ENCODE measurements at regions not wholly inside any gene's neighbourhood (a gene's known extent, or its start where the extent isn't known, plus 50 kb on each side); places are given as distances from the start of the nearest gene placed in this dataset.

GRCh38 chr12:114935658-114936057 lies 251.7 kb upstream of the TBX3 start:
- DNase-seq (ENCODE audit: low spot score) = no peak

- no peak for DNase-seq (ENCODE audit: low spot score)
Measured at GRCh38 chr12:114933428-114934160, 249.6 kb upstream of the TBX3 start.

GRCh38 chr12:114932806-114933205 lies 248.8 kb upstream of the TBX3 start:
- no peak for DNase-seq (ENCODE audit: low spot score)

DNA sequence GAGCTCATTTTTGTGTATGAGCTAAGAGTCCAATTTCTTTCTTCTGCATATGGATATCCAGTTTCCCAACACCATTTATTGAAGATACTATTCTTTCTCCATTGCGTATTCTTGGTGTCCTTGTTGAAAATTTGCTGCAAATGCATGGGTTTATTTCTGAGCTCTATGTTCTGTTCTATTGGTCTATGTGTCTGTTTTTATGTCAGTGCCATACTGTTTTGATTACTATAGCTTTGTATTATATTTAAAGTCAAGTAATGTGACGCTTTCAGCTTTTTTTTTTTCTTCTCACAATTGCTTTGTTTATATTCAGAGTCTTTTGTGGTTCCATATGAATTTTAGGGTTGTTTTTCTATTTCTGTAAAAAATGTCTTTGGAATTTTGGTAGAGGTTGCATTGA lies 247.1 kb upstream of the TBX3 start:
- no peak for DNase-seq (ENCODE audit: low spot score)

DNA sequence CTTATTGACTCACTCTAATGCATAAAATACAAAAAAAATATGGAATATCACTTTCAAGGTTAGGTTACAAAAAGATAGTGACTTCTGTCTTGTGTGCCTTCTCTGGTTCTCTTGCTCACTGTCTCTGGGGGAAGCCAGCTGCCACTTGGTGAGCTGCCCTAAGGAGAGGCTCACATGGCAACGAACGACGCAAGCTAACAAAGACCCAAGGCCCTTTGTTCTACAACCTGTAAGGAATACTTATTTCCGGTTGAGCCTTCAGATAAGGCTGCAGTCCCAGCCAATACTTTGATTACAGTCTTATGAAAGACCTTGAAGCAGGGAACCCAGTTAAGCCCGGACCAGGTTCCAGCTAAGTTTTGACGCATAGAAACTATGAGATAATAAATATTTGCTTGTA lies 242.4 kb upstream of the TBX3 start:
- DNase-seq (ENCODE audit: low spot score) = no peak

DNA sequence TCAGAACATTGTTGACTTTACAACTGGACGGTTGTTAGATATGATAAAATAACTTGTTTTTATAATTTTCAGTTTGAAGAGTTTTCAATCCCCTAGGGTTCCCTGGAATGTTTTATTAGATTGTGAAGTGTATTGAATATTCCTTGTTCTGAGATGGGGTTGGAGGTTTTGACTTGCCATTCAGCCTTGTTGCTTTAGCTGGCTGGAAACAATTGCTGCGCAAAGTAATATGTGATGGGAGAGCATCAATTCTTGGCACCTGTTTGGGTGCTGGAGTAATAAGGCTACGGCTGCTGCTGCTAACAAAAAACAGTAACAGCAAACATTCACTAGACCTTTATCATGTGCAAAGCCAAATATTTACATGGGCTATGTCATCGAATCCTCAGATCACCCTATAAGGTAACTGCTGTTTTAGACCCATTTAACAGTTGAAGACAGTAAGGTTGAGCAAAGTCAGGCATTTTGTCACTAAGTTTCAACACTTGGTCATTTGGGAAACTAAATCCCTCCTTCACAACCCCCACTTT lies 241.0 kb upstream of the TBX3 start:
- DNase-seq (ENCODE audit: low spot score) = no peak

GRCh38 chr12:114921781-114922180 lies 237.8 kb upstream of the TBX3 start:
- DNase-seq (ENCODE audit: low spot score) = no peak

DNA sequence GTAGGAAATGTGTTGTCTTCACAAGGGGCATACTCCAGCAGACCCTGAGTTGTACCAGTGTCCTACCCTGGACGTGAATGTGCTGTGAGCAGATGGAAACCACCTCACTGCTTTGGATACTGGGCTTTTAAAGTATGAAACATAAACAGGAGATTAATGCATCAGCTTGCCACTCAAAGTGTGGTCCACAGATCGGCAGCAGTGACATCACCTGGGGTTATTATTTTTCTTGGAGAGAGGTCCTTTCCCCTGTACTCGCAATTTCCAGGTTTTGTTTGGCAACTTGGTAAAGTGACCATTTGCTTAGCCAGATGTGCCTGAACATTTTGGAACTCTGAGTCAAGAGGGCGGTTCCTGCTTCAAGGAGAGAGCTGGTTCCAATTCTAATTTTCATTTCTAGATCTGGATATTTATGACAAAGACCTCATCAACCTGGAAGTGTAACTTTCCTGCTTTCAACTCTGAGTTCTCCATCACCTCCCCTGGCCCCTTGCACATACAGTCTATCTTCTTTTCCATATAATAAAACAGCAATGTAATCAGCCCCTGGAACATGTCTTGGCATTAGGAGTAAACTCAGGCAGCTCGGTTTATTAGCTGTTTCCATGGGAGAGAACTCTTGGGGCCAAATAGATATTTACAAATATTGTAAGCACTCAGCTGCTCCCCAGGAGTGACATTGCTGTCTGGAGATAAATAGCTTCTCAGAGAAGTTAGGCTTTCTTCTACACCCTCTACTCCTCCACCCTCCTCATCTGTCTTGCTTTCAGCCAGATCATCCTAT lies 237.0 kb upstream of the TBX3 start:
- no peak for DNase-seq (ENCODE audit: low spot score)

DNA sequence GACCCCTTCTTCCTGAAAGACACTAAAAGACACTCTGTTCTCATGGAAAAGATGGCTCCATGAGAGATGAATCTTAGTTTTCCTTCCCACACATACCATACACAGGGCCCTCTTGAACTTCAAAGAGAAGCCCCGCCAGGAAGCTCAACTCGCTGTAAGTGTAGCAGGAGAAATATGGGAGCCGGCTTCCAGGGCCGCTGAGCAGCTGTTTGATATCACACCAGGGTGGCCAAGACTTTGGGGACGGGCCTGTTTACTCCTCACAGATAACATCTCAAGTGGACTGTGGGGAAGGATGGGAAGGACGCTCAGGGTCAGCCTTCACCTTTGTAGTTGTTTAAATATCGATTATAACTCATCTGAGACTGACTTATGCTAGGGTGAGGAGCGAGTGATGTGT lies 235.5 kb upstream of the TBX3 start:
- no peak for DNase-seq (ENCODE audit: low spot score)

- DNase-seq (ENCODE audit: low spot score) = no peak
Measured at GRCh38 chr12:114918535-114919233, 234.7 kb upstream of the TBX3 start.

- DNase-seq (ENCODE audit: low spot score) = no peak
Measured at GRCh38 chr12:114917953-114918352, 234.0 kb upstream of the TBX3 start.

GRCh38 chr12:114917307-114917706 lies 233.3 kb upstream of the TBX3 start:
- DNase-seq (ENCODE audit: low spot score) = no peak

- no peak for DNase-seq (ENCODE audit: low spot score)
Measured at GRCh38 chr12:114916541-114916940, 232.6 kb upstream of the TBX3 start.

DNA sequence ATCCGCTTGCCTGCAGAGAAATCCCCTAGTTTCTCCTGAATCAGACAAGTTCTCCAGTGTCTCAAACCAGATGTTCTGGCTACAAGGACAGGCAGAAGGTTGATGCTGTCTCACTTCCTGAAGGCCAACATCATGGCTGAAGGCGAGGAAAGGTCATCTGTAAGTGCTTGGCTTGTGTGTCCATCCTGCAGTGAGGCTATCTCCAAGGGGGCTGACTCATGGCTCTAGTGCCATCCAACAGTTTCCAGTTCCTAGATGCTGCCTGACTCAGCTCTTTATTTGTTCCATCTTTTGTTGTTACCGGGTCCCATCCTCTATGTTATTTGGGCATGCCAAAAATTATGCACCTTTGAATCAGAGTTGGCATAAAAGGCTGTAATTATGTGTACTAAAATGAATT lies 232.1 kb upstream of the TBX3 start:
- DNase-seq (ENCODE audit: low spot score) = no peak

GRCh38 chr12:114913871-114914801 lies 230.2 kb upstream of the TBX3 start:
- DNase-seq (ENCODE audit: low spot score) = no peak

DNA sequence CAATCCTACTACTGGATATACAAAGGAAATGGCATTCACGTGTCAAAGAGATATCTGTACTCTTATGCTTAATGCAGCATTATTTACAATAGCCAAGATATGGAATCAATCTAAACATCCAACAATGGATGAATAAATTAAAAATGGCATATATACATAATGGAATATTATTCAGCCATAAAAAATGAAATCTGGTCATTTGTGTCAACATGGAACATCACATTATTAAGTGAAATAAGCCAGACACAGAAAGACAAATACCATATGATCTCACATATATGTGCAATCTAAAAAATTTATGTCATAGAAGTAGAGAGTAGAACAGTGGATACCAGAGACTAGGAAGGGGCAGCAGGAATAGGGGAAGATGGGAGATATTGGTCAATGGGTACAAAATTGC lies 228.8 kb upstream of the TBX3 start:
- no peak for DNase-seq (ENCODE audit: low spot score)

GRCh38 chr12:114911196-114911595 lies 227.2 kb upstream of the TBX3 start:
- DNase-seq (ENCODE audit: low spot score) = no peak

DNA sequence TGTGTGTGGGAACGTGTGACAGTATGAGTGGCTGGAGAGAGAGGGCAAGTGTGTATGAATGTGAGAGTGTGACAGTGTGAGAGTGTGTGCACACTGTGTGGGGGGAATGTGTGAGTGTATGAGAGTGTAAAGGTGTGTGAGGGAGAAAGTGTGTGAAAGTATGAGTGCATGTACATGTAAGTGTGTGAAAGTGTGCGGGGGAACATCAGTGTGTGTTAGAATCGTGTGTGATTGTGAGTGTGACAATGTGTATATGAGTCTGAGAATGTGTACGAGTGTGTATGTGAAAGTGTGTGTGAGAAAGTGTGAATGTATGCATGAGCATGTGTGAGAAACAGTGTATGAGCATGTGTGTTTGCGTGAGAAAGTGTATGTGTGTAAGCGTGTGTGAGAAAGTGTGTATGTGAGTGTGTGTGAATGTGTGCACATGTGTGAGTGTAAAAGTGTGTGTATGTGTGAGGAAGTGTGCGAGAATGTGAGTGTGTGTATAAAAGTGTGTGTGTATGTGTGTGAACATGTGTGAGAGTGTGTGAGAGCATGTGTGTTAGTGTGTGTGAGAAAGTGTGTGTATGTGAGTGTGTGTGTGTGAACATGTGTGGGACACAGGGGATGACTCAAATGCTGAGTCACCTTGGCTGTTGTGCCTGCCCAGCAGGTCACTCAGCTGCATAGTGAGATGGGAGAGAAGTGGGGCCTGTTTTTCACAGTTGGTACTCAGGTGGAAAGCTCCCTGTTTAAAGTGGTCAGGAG lies 220.5 kb upstream of the TBX3 start:
- DNase-seq (ENCODE audit: low spot score) = no peak

GRCh38 chr12:114903083-114903691 lies 219.2 kb upstream of the TBX3 start:
- DNase-seq (ENCODE audit: low spot score) = no peak

DNA sequence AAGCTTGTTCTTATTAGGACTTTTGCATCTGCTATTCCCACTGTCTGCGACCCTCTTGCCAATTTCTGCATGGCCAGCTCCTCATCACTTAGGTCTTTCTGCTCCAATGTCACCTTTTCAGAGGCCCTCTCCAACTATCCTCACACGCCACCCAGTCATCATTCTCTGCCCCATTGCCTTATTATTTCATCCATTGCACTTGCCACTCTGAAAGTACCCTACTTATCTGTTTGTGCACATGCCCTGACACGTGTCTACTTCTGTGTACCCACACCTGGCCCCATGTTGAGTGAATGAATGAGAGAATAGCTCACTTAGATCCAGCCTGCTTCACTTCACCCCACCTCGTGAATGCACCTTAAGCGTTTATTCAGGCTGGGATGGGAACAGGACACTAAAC lies 218.7 kb upstream of the TBX3 start:
- DNase-seq (ENCODE audit: low spot score) = no peak

- no peak for DNase-seq (ENCODE audit: low spot score)
Measured at GRCh38 chr12:114901316-114901715, 217.3 kb upstream of the TBX3 start.
